ENCODE measurements at regions not wholly inside any gene's neighbourhood (a gene's known extent, or its start where the extent isn't known, plus 50 kb on each side); places are given as distances from the start of the nearest gene placed in this dataset.
"Not testable (repeated sequence)": the region's sequence is repeated elsewhere in the genome, so short reads cannot be mapped to it uniquely, and the experiment has no call there.

GRCh38 chr3:153897025-153897723, 224.0 kb upstream of the ARHGEF26 start:
- no peak for DNase-seq (ENCODE audit: low spot score)
- no peak for FAIRE-seq

GRCh38 chr3:153897842-153898241, 223.3 kb upstream of the ARHGEF26 start:
- DNase-seq (ENCODE audit: low spot score) (no peak), FAIRE-seq (no peak)

- DNase-seq (ENCODE audit: low spot score), result peak; percentile 23
- no peak for FAIRE-seq
Measured at GRCh38 chr3:153901152-153901551, 220.0 kb upstream of the ARHGEF26 start.

GRCh38 chr3:153901991-153902390, 219.2 kb upstream of the ARHGEF26 start:
- DNase-seq (ENCODE audit: low spot score) (peak; percentile 6), FAIRE-seq (no peak)

- DNase-seq (ENCODE audit: low spot score) (peak; percentile 3), FAIRE-seq (no peak)
Measured at GRCh38 chr3:153903430-153903829, 217.8 kb upstream of the ARHGEF26 start.

- FAIRE-seq (no peak), DNase-seq (ENCODE audit: low spot score) (no peak)
Measured at GRCh38 chr3:153906366-153906765, 214.8 kb upstream of the ARHGEF26 start.

- DNase-seq (ENCODE audit: low spot score) (no peak), FAIRE-seq (no peak)
Measured at GRCh38 chr3:153910387-153910786, 210.8 kb upstream of the ARHGEF26 start.

- FAIRE-seq (no peak), DNase-seq (ENCODE audit: low spot score) (no peak)
Measured at GRCh38 chr3:153911116-153911515, 210.1 kb upstream of the ARHGEF26 start.

GRCh38 chr3:153919773-153920172, 201.4 kb upstream of the ARHGEF26 start:
- FAIRE-seq (no peak), DNase-seq (ENCODE audit: low spot score) (no peak)

GRCh38 chr3:153921826-153922225, 199.4 kb upstream of the ARHGEF26 start:
- FAIRE-seq (no peak), DNase-seq (ENCODE audit: low spot score) (no peak)

- FAIRE-seq (no peak), DNase-seq (ENCODE audit: low spot score) (no peak)
Measured at GRCh38 chr3:153925841-153926514, 195.2 kb upstream of the ARHGEF26 start.

GRCh38 chr3:153927107-153927506, 194.1 kb upstream of the ARHGEF26 start:
- peak; percentile 48 for DNase-seq (ENCODE audit: low spot score)
- FAIRE-seq, result no peak

GRCh38 chr3:153928851-153929250, 192.3 kb upstream of the ARHGEF26 start:
- FAIRE-seq, result no peak
- DNase-seq (ENCODE audit: low spot score), result no peak

GRCh38 chr3:153933481-153933880, 187.7 kb upstream of the ARHGEF26 start:
- DNase-seq (ENCODE audit: low spot score); FAIRE-seq: not testable (repeated sequence)

GRCh38 chr3:153944084-153944483, 177.1 kb upstream of the ARHGEF26 start:
- FAIRE-seq, result no peak

GRCh38 chr3:153951276-153951675, 169.9 kb upstream of the ARHGEF26 start:
- DNase-seq (ENCODE audit: low spot score) (no peak), FAIRE-seq (no peak)

More at GRCh38 chr3:153944084-153944483, 177.1 kb upstream of the ARHGEF26 start:
- DNase-seq (ENCODE audit: low spot score), result no peak

- DNase-seq (ENCODE audit: low spot score), result no peak
- FAIRE-seq, result no peak
Measured at GRCh38 chr3:153952091-153952490, 169.1 kb upstream of the ARHGEF26 start.

GRCh38 chr3:153956613-153957012, 164.6 kb upstream of the ARHGEF26 start:
- DNase-seq (ENCODE audit: low spot score) (no peak), FAIRE-seq (no peak)

- no peak for FAIRE-seq
- no peak for DNase-seq (ENCODE audit: low spot score)
Measured at GRCh38 chr3:153957421-153957820, 163.8 kb upstream of the ARHGEF26 start.

GRCh38 chr3:153958635-153959595, 162.3 kb upstream of the ARHGEF26 start:
- no peak for FAIRE-seq
- DNase-seq (ENCODE audit: low spot score), result no peak

GRCh38 chr3:153960458-153961074, 160.6 kb upstream of the ARHGEF26 start:
- FAIRE-seq, result no peak

More at GRCh38 chr3:153960458-153961074, 160.6 kb upstream of the ARHGEF26 start:
- DNase-seq (ENCODE audit: low spot score), result no peak

Measured in urothelium cell line (cell line).